ENCODE measurements at regions not wholly inside any gene's neighbourhood (a gene's known extent, or its start where the extent isn't known, plus 50 kb on each side); places are given as distances from the start of the nearest gene placed in this dataset.

GRCh38 chr12:33967760-33968159, 54.5 kb upstream of the ALG10 start:
- Histone ChIP-seq H3K9me3 (peaks cover 3% of the 10 kb centered on the region), H3K36me3 (ENCODE audit: low read depth) (no peaks in the 10 kb centered on the region), H3K4me1 (ENCODE audit: low read depth) (no peaks in the 10 kb centered on the region), H3K4me3 (no peak overlapping the region)
- ATAC-seq = no peak
- no peak for DNase-seq
- intact Hi-C loops (cut with DNase I, micrococcal nuclease) = no loop called here
- no peak for TF ChIP-seq CTCF (IDR thresholded peaks at IDR 0.05)

Data from mucosa of descending colon (tissue), 3 donors.